Effector memory CD8-positive, alpha-beta T cell (primary cell): ENCODE measurements at regions not wholly inside any gene's neighbourhood (a gene's known extent, or its start where the extent isn't known, plus 50 kb on each side); places are given as distances from the start of the nearest gene placed in this dataset.
"Not testable (repeated sequence)": the region's sequence is repeated elsewhere in the genome, so short reads cannot be mapped to it uniquely, and the experiment has no call there.

ENCODE experiments used
- ATAC-seq: fragments of 150-1000 bp; cut with Tn5 transposase; replicated peaks from 2 replicates; pipeline ENCODE4 v1.10.0; 2021; ENCODE audit warnings: mild to moderate bottlenecking, moderate library complexity
- DNase-seq, 3 experiments: peaks; one replicate each; pipeline ENCODE4 v3.0.0; 2021
- H3K27ac Mint-ChIP-seq, 2 donors: one replicate each; pipeline ENCODE4 v1.8.0; 2022; ENCODE audit warnings: mild to moderate bottlenecking in 2 of 2, mixed read lengths in 2 of 2, moderate library complexity in 2 of 2
- H3K27me3 Mint-ChIP-seq, 2 donors: one replicate each; pipeline ENCODE4 v1.8.0; 2022; ENCODE audit warnings: mixed read lengths in 2 of 2
- H3K36me3 Mint-ChIP-seq: one replicate; pipeline ENCODE4 v1.8.0; 2022; ENCODE audit warnings: mild to moderate bottlenecking, moderate library complexity, mixed read lengths; ENCODE audit not compliant: insufficient read depth
- H3K4me1 Mint-ChIP-seq, 2 donors: one replicate each; pipeline ENCODE4 v1.8.0; 2022; ENCODE audit warnings: low read depth in 2 of 2, mixed read lengths in 2 of 2
- H3K4me3 Mint-ChIP-seq, 2 donors: one replicate each; pipeline ENCODE4 v1.8.0; 2022; ENCODE audit warnings: mild to moderate bottlenecking in 2 of 2, mixed read lengths in 2 of 2, moderate library complexity in 2 of 2
- H3K9me3 Mint-ChIP-seq, 2 donors: one replicate each; pipeline ENCODE4 v1.8.0; 2022; ENCODE audit warnings: mixed read lengths in 2 of 2

GRCh38 chr4:82126512-82127040, 247.2 kb downstream of the HNRNPD start:
- Mint-ChIP-seq H3K36me3 (no peaks in the 10 kb centered on the region), H3K4me3 (no peak overlapping the region), H3K4me1 (no peaks in the 10 kb centered on the region), H3K27ac (no peak overlapping the region), H3K27me3 (peaks cover 13 to 19% of the 10 kb centered on the region in 2 donors), H3K9me3 (peaks cover 0 to 1% of the 10 kb centered on the region in 2 donors)
- DNase-seq, result no peak
- no peak for ATAC-seq

- no peaks in the 10 kb centered on the region for H3K36me3 Mint-ChIP-seq
- ATAC-seq, result no peak
- no peaks in the 10 kb centered on the region for H3K4me1 Mint-ChIP-seq
- H3K27me3 Mint-ChIP-seq, result peaks cover 13 to 19% of the 10 kb centered on the region in 2 donors
- DNase-seq, result no peak
- peaks cover 0 to 1% of the 10 kb centered on the region in 2 donors for H3K9me3 Mint-ChIP-seq
- no peak overlapping the region for H3K27ac Mint-ChIP-seq
- H3K4me3 Mint-ChIP-seq, result no peak overlapping the region
Measured at GRCh38 chr4:82125787-82126297, 247.9 kb downstream of the HNRNPD start.

DNA sequence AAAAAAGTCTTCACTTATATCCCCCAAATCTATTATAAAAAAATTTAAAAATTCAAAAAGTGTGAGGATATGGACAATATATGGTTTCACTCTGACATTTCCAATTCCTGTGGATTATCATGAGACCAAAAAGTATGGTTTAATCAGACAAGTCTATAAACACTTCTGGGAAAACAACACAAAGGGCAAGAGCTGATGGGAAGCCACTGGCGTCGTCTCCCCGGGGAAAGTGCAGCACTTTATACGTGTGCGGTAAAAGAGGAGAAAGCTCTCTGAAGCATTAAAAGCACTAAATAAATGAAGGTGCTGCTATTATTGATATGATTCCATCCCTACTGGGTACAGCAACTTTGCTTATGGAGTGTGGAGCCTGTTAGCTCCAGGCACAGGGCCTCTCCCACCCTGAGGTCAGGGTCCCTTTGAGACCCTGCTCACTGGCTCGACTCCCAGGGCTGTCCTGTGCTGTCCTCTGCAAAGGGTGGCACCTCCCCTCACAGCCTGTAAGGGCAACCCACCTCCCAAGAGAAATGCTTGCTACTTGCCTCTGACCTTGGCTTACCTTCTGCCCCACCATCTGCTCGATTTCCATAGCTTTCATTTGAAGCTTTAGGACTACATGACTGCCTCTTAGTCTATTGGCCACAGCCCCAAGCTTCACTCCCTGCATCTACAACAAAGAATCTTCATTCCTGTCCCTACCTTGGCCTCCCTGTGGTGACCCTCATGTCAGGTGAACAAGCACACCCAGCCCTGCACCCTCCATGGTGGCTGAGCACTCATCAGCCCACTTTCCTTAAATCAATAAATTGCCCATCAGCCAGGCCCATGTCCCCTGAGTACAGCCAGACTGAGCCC, 248.6 kb downstream of the HNRNPD start:
- ATAC-seq (no peak), DNase-seq (no peak)
- H3K4me3 Mint-ChIP-seq, result no peak overlapping the region
- H3K27me3 Mint-ChIP-seq, result peaks cover 13 to 19% of the 10 kb centered on the region in 2 donors
- H3K9me3 Mint-ChIP-seq, result peaks cover 0 to 1% of the 10 kb centered on the region in 2 donors
- no peaks in the 10 kb centered on the region for H3K36me3 Mint-ChIP-seq
- no peak overlapping the region for H3K27ac Mint-ChIP-seq
- no peaks in the 10 kb centered on the region for H3K4me1 Mint-ChIP-seq

DNA sequence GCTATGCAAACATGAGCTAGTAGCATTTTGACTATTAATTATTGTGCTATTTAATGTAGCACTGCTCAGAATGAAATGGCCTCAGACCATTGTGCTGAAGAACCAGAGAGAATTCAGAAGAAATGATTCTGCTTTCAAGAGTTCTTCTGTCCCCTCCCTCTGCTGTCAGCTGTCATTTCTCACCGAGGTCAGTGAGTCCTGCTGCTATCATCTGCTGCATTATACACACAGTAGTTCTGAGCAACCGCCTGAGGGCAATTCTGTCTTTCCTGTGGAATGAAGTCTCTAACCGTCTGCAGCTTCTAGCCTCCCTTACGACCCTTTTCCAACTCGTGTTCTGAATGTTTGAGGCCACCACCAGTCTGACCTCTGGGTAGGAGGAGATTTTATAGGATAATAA, 249.4 kb downstream of the HNRNPD start:
- Mint-ChIP-seq H3K27ac (no peak overlapping the region), H3K4me1 (no peaks in the 10 kb centered on the region)

DNA sequence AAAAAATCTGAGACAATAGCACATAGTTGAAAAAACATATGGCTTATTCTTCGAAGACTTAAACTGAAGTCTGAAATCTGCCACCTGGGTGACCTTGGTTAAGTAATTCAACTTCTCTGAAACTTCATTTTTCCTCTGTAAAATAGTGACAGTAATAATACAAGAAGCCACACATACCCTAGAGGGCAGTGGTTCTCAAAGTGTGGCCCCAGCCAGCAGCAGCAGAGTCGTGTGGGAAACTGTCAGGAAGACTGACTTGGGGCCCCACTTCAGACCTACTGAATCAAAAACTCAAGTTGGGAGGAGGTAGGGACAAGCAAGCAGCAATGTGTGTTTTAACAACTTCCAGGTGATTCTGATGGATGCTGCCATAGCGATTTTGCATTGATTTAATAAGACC, 249.9 kb downstream of the HNRNPD start:
- H3K4me3 Mint-ChIP-seq, result no peak overlapping the region
- H3K36me3 Mint-ChIP-seq, result no peaks in the 10 kb centered on the region
- H3K27me3 Mint-ChIP-seq, result peaks cover 4 to 11% of the 10 kb centered on the region in 2 donors
- H3K27ac Mint-ChIP-seq, result no peak overlapping the region
- DNase-seq, result no peak
- ATAC-seq, result no peak
- no peaks in the 10 kb centered on the region for H3K4me1 Mint-ChIP-seq
- peaks cover 0 to under 1% of the 10 kb centered on the region in 2 donors for H3K9me3 Mint-ChIP-seq

More for the DNA sequence above, 249.4 kb downstream of the HNRNPD start:
- no peak for DNase-seq
- peaks cover 0 to 1% of the 10 kb centered on the region in 2 donors for H3K9me3 Mint-ChIP-seq
- no peak for ATAC-seq
- H3K27me3 Mint-ChIP-seq, result peaks cover 9 to 16% of the 10 kb centered on the region in 2 donors
- no peaks in the 10 kb centered on the region for H3K36me3 Mint-ChIP-seq
- H3K4me3 Mint-ChIP-seq, result no peak overlapping the region

- H3K27me3 Mint-ChIP-seq, result peaks cover 10 to 12% of the 10 kb centered on the region in 2 donors
- H3K9me3 Mint-ChIP-seq, H3K36me3 Mint-ChIP-seq, H3K4me3 Mint-ChIP-seq, DNase-seq, H3K27ac Mint-ChIP-seq, ATAC-seq, H3K4me1 Mint-ChIP-seq: not testable (repeated sequence)
Measured at GRCh38 chr4:82115183-82115582, 258.6 kb downstream of the HNRNPD start.

DNA sequence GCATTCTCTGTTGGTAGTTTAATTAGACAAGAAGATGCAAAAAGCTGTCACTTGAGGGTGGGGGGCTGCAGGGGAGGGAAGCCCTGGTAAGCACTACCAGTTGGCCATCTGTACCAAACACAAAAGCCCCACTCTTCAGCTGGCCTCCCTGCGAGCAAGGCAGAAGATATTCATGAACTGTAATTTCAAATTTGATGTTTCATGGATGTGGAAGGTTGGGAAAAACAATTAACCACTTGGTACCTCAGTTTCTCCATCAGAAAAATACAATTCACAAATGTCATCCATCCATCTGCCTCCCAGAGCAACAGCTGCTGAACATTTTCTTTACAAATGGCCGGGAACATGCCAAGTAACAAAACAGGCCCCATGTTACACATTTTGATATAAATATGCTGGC, 265.3 kb downstream of the HNRNPD start:
- no peak overlapping the region for H3K27ac Mint-ChIP-seq
- H3K27me3 Mint-ChIP-seq, result peaks cover 7 to 29% of the 10 kb centered on the region in 2 donors
- DNase-seq, result no peak
- H3K4me3 Mint-ChIP-seq, result no peak overlapping the region
- no peaks in the 10 kb centered on the region for H3K9me3 Mint-ChIP-seq
- ATAC-seq, result no peak
- no peaks in the 10 kb centered on the region for H3K4me1 Mint-ChIP-seq
- H3K36me3 Mint-ChIP-seq, result no peaks in the 10 kb centered on the region

GRCh38 chr4:82104578-82104977, 269.2 kb downstream of the HNRNPD start:
- Mint-ChIP-seq H3K4me1 (no peaks in the 10 kb centered on the region), H3K9me3 (no peaks in the 10 kb centered on the region), H3K36me3 (no peaks in the 10 kb centered on the region), H3K27me3 (peaks cover 12 to 18% of the 10 kb centered on the region in 2 donors), H3K4me3 (no peak overlapping the region), H3K27ac (no peak overlapping the region)
- no peak for DNase-seq
- ATAC-seq, result no peak

DNA sequence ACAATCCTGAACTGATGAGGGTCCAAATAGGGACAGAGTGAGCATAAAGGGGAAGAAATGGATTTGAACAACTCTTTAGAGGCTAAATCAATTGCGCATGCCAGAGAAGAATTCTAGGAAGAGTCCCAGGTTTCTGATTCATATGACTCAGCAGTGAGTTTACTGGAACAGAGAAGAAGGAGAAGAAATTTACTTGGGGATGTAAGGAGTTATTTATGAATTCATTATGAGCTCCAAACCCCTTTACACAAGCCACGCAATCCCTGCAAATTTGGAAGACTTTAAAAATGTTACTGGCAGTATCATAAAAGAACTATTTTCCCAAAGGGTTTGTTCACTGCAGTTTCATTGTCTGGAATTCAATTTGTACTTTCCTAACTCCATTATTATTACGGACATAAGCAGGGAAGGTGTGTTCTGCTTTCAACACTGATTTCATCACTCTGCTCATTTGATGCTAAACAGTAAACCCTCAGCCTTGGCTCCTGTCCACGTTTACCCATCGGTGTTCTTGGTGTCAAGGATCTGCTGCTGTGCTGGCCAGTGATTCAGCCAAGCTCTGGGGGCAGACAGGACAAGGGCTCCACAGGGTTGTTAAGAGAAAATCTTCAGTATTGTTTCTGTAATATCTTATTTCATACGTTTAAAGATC, 273.7 kb downstream of the HNRNPD start:
- Mint-ChIP-seq H3K27me3 (peaks cover 19 to 24% of the 10 kb centered on the region in 2 donors), H3K4me3 (no peak overlapping the region), H3K4me1 (no peaks in the 10 kb centered on the region), H3K36me3 (no peaks in the 10 kb centered on the region), H3K9me3 (no peaks in the 10 kb centered on the region), H3K27ac (no peak overlapping the region)
- ATAC-seq, result no peak
- DNase-seq, result no peak

GRCh38 chr4:82097504-82097903, 276.3 kb downstream of the HNRNPD start:
- Mint-ChIP-seq H3K4me3 (no peak overlapping the region), H3K27ac (no peak overlapping the region), H3K36me3 (no peaks in the 10 kb centered on the region), H3K9me3 (no peaks in the 10 kb centered on the region), H3K27me3 (peaks cover 28% of the 10 kb centered on the region in 2 donors), H3K4me1 (no peaks in the 10 kb centered on the region)
- ATAC-seq (no peak), DNase-seq (no peak)

DNA sequence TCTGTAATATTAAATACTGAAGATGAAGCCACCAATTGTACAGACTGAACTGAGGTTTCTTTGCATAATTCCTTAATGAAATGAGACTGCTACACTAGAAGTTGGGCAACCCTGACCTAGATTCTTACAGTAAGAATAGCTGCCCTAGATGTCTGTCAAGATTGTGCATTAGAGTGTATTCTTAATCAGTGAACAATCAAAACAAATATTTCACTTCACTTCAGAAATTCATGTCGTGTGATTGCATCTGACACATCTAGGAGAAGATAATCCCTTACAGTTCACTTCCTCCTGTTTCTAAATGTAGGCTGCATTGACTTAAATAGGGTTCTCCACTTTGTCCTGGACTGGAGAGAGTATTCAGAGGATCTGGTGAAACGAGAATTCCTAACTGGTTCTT, 283.1 kb downstream of the HNRNPD start:
- no peak overlapping the region for H3K27ac Mint-ChIP-seq
- no peak for ATAC-seq

GRCh38 chr4:82084747-82085146, 289.0 kb downstream of the HNRNPD start:
- H3K4me3 Mint-ChIP-seq, result no peak overlapping the region
- H3K9me3 Mint-ChIP-seq, result no peaks in the 10 kb centered on the region
- no peaks in the 10 kb centered on the region for H3K4me1 Mint-ChIP-seq
- H3K27me3 Mint-ChIP-seq, result peaks cover 17 to 24% of the 10 kb centered on the region in 2 donors
- H3K36me3 Mint-ChIP-seq, result no peaks in the 10 kb centered on the region
- DNase-seq (no peak), ATAC-seq (no peak)
- no peak overlapping the region for H3K27ac Mint-ChIP-seq

More for the DNA sequence above, 283.1 kb downstream of the HNRNPD start:
- Mint-ChIP-seq H3K4me1 (no peaks in the 10 kb centered on the region), H3K4me3 (no peak overlapping the region), H3K36me3 (no peaks in the 10 kb centered on the region), H3K9me3 (no peaks in the 10 kb centered on the region), H3K27me3 (peaks cover 13 to 25% of the 10 kb centered on the region in 2 donors)
- no peak for DNase-seq

GRCh38 chr4:82077471-82077995, 296.3 kb downstream of the HNRNPD start:
- not testable (repeated sequence) for H3K27ac Mint-ChIP-seq, H3K4me3 Mint-ChIP-seq, DNase-seq, H3K9me3 Mint-ChIP-seq, ATAC-seq, H3K4me1 Mint-ChIP-seq, H3K36me3 Mint-ChIP-seq
- peaks cover 29 to 39% of the 10 kb centered on the region in 2 donors for H3K27me3 Mint-ChIP-seq
